Right lobe of liver (tissue), 6 donors: ENCODE measurements at regions not wholly inside any gene's neighbourhood (a gene's known extent, or its start where the extent isn't known, plus 50 kb on each side); places are given as distances from the start of the nearest gene placed in this dataset.

ENCODE experiments used
- ATAC-seq, 4 donors: fragments of 200-7000 bp; cut with Tn5 transposase; one replicate each; pipeline ENCODE4 v1.9.1; 2020; ENCODE audit warnings: mild to moderate bottlenecking in 4 of 4, moderate library complexity in 4 of 4
- DNase-seq, 3 donors: peaks; one replicate each; pipeline ENCODE4 v3.0.0-alpha.2; 2020
- H3K27ac ChIP-seq, 3 donors: fragments of 200-600 bp; one replicate each; pipeline ENCODE4 v1.8.0; 2022
- H3K27me3 ChIP-seq, 2 donors: fragments of 200-600 bp; one replicate each; pipeline ENCODE4 v1.8.0; 2022
- H3K36me3 ChIP-seq, 4 donors: fragments of 200-600 bp; sonication (generic) in 1 of 4; one replicate each; pipeline versions ENCODE4 v1.5.1 to v1.8.0; 2017 to 2022; ENCODE audit warnings: control low read depth in 1 of 4
- H3K4me1 ChIP-seq, 4 donors: fragments of 200-600 bp; sonication (generic) in 1 of 4; one replicate each; pipeline versions ENCODE4 v1.5.1 to v1.8.0; 2017 to 2022; ENCODE audit warnings: control low read depth in 1 of 4
- H3K4me3 ChIP-seq, 3 donors: fragments of 200-600 bp; one replicate each; pipeline ENCODE4 v1.8.0; 2022
- H3K9me3 ChIP-seq, 4 donors: fragments of 200-600 bp; sonication (generic) in 1 of 4; one replicate each; pipeline versions ENCODE4 v1.5.1 to v1.8.0; 2017 to 2022; ENCODE audit warnings: control low read depth in 1 of 4
- CTCF ChIP-seq, 4 donors: fragments of 200-600 bp in 3 of 4; fragments of 450-650 bp in 1 of 4; IDR thresholded peaks; one replicate each; pipeline versions ENCODE4 v1.5.1 to v1.8.0; 2016 to 2022; ENCODE audit warnings: antibody characterized with exemption in 4 of 4, mild to moderate bottlenecking in 2 of 4
- POLR2A ChIP-seq: fragments of 450-650 bp; IDR thresholded peaks from one replicate; pipeline ENCODE4 v1.6.1; 2017; ENCODE audit warnings: antibody characterized with exemption, mild to moderate bottlenecking
- WGBS: methylation state at CpG from one replicate; pipeline ENCODE4 v1.1.6; 2018; ENCODE audit warnings: low coverage, low lambda C conversion rate; ENCODE audit not compliant: insufficient coverage; ENCODE audit errors: missing lambda C conversion rate; 5-methylcytosine and 5-hydroxymethylcytosine counted together
- intact Hi-C, 2 donors: fragments of 100-400 bp; cut with DNase I; formaldehyde crosslinking; loops; one replicate each; pipeline versions ENCODE4 v1.11.2 to v1.14.1; 2022
- donor health status: DM: no; HTN: yes; CAD: no.
- donor health status: DM: no; HTN: no; CAD: no.
- donor health status: DM: no; HTN: no; CAD: no.
- donor health status: DM: no; HTN: yes; CAD: no.
- donor health status: DM: no; HTN: yes; CAD: no.

DNA sequence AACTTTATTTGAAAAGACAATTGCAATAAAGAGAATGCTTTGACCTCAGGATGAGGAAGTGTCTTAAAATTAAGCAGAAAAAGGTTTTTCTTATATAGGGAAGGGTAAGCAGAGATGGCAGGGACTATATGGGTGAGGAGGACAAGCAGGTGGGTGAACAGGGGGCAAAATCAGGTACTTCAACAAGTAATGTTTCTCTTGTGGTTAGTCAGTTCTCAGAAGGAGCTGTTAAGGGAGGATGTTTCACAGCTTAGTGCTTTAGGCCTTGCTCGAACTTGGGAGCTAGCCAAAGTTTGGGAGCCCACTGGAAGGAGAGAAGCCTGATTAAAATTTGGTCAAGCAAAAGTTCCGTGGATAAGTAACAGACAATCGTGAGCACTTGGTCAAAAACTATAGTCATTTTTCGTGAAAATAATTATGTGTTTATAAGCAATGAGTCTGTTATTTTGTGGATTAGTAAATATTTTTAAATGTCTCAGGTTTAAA, 364.2 kb upstream of the TMPO start:
- Histone ChIP-seq H3K27ac (no peak overlapping the region), H3K4me3 (no peak overlapping the region), H3K36me3 (no peaks in the 10 kb centered on the region), H3K4me1 (no peaks in the 10 kb centered on the region), H3K9me3 (no peaks in the 10 kb centered on the region), H3K27me3 (no peaks in the 10 kb centered on the region)
- ATAC-seq: no peak
- 56% methylated on average over 4 of the region's 4 CpGs for WGBS
- intact Hi-C loops: no loop called here
- TF ChIP-seq POLR2A (no peak), CTCF (IDR thresholded peaks at IDR 0.05) (no peak)
- DNase-seq: no peak

DNA sequence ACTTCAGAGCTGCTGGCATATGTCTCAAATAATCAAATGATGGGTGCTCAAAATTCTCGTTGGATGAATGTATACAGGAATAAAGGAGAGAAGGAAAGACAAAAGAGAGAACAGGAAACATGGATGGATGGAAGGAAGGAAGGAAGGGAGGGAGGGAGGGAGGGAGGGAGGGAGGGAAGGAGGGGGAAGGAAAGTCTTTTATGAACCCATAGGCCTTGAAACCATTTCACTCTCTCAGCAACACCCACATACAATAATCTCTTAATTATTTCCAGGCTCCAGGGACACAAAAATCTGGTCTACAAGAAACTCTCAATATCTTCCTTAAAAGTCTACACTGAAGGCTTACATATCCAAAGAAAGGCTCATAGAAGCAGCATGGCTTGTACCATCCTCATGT, 363.4 kb upstream of the TMPO start:
- no peaks in the 10 kb centered on the region for H3K9me3 ChIP-seq
- intact Hi-C loops: no loop called here
- no peaks in the 10 kb centered on the region for H3K36me3 ChIP-seq
- DNase-seq (no peak), ATAC-seq (no peak)
- WGBS: 11% methylated on average over 1 of the region's 1 CpG
- no peaks in the 10 kb centered on the region for H3K27me3 ChIP-seq
- H3K27ac ChIP-seq: no peak overlapping the region
- TF ChIP-seq CTCF (IDR thresholded peaks at IDR 0.05): no peak
- no peak for TF ChIP-seq POLR2A
- H3K4me1 ChIP-seq: no peaks in the 10 kb centered on the region
- H3K4me3 ChIP-seq: no peak overlapping the region

DNA sequence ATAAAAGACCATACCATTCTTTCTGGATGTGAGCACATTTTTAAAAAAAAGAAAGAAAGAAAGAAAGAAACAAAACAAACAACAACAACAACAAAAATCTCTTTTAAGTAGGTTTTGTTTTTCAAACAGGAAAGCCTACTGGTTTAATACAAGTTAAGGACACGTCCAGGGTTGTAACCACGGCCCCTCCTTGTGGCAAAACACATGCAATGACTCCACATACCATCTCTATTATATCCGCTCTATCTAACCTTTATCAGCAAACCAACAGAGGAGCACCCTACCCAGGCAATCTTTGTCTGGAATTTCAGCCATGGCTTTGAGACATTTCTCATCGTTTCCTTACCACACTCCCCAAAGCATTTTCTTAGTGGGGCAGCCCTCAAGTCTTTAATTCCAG, 360.5 kb upstream of the TMPO start:
- no peaks in the 10 kb centered on the region for H3K27me3 ChIP-seq
- no peaks in the 10 kb centered on the region for H3K4me1 ChIP-seq
- H3K36me3 ChIP-seq: no peaks in the 10 kb centered on the region
- WGBS: 11% methylated on average over 4 of the region's 4 CpGs
- ATAC-seq (peak in 3 of 4 donors; percentile 24 to 45 (median 37)), DNase-seq (no peak)
- no peak overlapping the region for H3K4me3 ChIP-seq
- no peak overlapping the region for H3K27ac ChIP-seq
- intact Hi-C loops: no loop called here
- H3K9me3 ChIP-seq: no peaks in the 10 kb centered on the region
- peak in 2 of 4 donors; percentile 21 to 23 for TF ChIP-seq CTCF (IDR thresholded peaks at IDR 0.05)
- TF ChIP-seq POLR2A: no peak

DNA sequence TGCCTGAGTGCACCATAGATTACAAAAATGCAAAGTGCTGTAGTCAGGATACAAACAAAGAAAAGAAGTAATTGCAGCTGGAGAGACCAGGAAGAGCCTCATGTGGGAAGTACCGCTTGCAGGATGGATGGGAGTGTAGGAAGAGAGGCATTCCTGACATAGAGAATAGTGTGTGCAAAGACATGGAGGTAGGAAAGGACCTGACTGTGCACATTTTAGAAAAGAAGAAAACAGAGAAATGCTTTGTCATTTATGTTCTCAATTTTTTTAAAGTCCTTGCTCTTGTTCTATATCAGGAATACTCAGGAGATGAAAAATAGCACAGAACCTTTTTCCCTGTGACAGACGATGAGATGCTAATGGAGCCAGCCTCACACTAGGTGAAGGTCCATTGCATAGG, 358.7 kb upstream of the TMPO start:
- Histone ChIP-seq H3K9me3 (no peaks in the 10 kb centered on the region), H3K27me3 (no peaks in the 10 kb centered on the region), H3K36me3 (no peaks in the 10 kb centered on the region), H3K4me3 (no peak overlapping the region), H3K27ac (no peak overlapping the region), H3K4me1 (no peaks in the 10 kb centered on the region)
- TF ChIP-seq POLR2A (no peak), CTCF (IDR thresholded peaks at IDR 0.05) (no peak)
- no peak for ATAC-seq
- DNase-seq: no peak
- WGBS: 54% methylated on average over 2 of the region's 2 CpGs
- intact Hi-C loops: no loop called here
